ENCODE measurements at regions not wholly inside any gene's neighbourhood (a gene's known extent, or its start where the extent isn't known, plus 50 kb on each side); places are given as distances from the start of the nearest gene placed in this dataset.

- Histone ChIP-seq H3K4me1 (ENCODE audit: control insufficient read depth, insufficient read depth, low read length) (no peaks in the 10 kb centered on the region), H3K27me3 (ENCODE audit: control insufficient read depth, insufficient read depth, low read length) (no peaks in the 10 kb centered on the region), H3K36me3 (ENCODE audit: control insufficient read depth, insufficient read depth, low read length) (no peaks in the 10 kb centered on the region), H3K4me3 (ENCODE audit: low read length) (no peak overlapping the region), H3K27ac (ENCODE audit: low read depth, low read length) (no peak overlapping the region), H3K9ac (ENCODE audit: low read length) (no peak overlapping the region)
Observed at GRCh38 chr10:131679926-131680325, 220.9 kb upstream of the PPP2R2D start.

GRCh38 chr10:131681122-131681521 is 219.7 kb upstream of the PPP2R2D start:
- no peaks in the 10 kb centered on the region for H3K27me3 ChIP-seq (ENCODE audit: control insufficient read depth, insufficient read depth, low read length)
- no peaks in the 10 kb centered on the region for H3K4me1 ChIP-seq (ENCODE audit: control insufficient read depth, insufficient read depth, low read length)
- no peak overlapping the region for H3K27ac ChIP-seq (ENCODE audit: low read depth, low read length)
- no peak overlapping the region for H3K9ac ChIP-seq (ENCODE audit: low read length)
- H3K36me3 ChIP-seq (ENCODE audit: control insufficient read depth, insufficient read depth, low read length) = no peaks in the 10 kb centered on the region
- no peak overlapping the region for H3K4me3 ChIP-seq (ENCODE audit: low read length)

DNA sequence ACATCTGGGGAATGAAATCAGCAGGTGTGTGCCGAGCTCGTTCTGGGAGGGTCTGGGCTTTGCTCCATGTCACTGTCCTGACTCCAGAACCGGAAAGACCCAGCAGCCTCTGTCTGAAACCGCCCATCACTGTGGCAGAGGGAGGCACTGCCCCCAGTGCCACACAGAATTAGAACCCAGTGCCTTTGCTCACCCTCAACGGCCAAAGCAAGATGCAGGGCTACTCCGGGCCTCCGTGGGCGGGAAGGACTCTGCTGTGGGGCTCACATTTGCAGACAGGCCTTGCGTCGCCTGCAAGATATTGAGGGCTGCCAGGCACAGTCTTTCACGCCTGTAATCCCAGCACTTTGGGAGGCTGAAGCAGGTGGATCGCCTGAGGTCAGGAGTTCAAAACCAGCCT is 219.2 kb upstream of the PPP2R2D start:
- H3K27me3 ChIP-seq (ENCODE audit: control insufficient read depth, insufficient read depth, low read length) = no peaks in the 10 kb centered on the region
- no peaks in the 10 kb centered on the region for H3K36me3 ChIP-seq (ENCODE audit: control insufficient read depth, insufficient read depth, low read length)
- no peak overlapping the region for H3K27ac ChIP-seq (ENCODE audit: low read depth, low read length)
- no peak overlapping the region for H3K9ac ChIP-seq (ENCODE audit: low read length)
- no peaks in the 10 kb centered on the region for H3K4me1 ChIP-seq (ENCODE audit: control insufficient read depth, insufficient read depth, low read length)
- no peak overlapping the region for H3K4me3 ChIP-seq (ENCODE audit: low read length)

DNA sequence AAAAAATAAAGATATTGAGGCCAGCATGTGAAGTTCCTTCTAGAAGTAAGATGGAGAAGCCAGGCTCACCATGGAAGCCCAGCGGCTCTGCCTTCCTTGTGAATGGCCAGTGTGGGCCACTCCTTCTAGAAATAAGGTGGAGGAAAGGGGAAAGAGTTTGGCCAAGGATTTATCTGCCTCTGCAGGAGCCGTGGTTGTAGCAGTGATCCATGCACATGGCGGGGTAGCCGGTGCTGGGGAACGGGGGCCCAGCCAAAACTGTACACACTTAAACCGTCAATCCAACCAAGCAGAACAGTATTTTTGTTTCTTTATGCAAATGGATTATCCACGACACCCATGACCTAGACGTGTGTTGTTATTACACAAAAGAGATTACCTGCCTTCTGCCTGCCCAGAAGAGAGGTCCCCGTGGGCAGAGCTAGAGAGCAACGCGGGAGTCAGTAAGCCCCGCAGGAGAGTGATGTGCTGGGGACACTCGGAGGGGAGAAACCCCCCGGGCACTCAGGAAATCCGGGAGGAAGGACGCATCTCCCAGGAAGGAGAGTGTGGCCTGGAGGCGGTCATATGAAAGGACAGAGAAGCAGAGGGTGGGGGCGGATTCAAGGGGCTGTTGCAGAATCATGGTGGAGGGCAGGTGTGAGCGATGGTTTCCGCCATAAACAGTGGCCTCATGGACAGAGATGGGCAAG is 218.4 kb upstream of the PPP2R2D start:
- Histone ChIP-seq H3K27me3 (ENCODE audit: control insufficient read depth, insufficient read depth, low read length) (no peaks in the 10 kb centered on the region), H3K9ac (ENCODE audit: low read length) (no peak overlapping the region), H3K4me3 (ENCODE audit: low read length) (no peak overlapping the region), H3K27ac (ENCODE audit: low read depth, low read length) (no peak overlapping the region), H3K36me3 (ENCODE audit: control insufficient read depth, insufficient read depth, low read length) (no peaks in the 10 kb centered on the region), H3K4me1 (ENCODE audit: control insufficient read depth, insufficient read depth, low read length) (no peaks in the 10 kb centered on the region)

DNA sequence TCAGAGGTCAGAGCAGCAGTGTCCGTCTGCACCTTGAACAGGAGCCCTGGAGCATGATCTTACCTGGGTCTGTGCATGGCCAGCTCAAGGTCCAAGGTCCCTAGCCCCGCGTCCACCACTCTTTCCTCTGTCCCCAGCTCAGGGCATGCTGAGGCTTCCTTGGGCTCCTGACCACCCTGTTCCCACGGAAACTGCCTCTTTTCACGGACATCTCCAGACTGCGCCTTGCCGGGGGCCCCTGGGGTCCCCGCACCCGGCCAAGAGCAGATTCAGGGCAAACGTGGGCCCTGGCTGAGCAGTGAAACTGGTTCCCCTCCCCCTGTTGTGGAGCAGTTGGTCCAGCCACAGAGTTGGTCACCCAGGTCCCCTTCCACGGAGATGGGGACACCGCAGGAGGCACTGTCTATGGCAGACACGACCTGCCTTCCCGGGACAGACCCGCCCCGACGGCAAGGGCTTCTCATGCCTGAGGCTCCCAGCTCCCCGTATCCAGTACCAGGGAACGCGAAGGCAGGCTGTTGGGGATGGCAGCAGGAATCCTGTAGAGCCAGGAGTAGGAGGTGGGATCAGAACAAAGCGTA is 217.4 kb upstream of the PPP2R2D start:
- no peak overlapping the region for H3K27ac ChIP-seq (ENCODE audit: low read depth, low read length)
- H3K4me3 ChIP-seq (ENCODE audit: low read length) = no peak overlapping the region
- no peaks in the 10 kb centered on the region for H3K27me3 ChIP-seq (ENCODE audit: control insufficient read depth, insufficient read depth, low read length)
- H3K4me1 ChIP-seq (ENCODE audit: control insufficient read depth, insufficient read depth, low read length) = no peaks in the 10 kb centered on the region
- no peaks in the 10 kb centered on the region for H3K36me3 ChIP-seq (ENCODE audit: control insufficient read depth, insufficient read depth, low read length)
- H3K9ac ChIP-seq (ENCODE audit: low read length) = no peak overlapping the region

DNA sequence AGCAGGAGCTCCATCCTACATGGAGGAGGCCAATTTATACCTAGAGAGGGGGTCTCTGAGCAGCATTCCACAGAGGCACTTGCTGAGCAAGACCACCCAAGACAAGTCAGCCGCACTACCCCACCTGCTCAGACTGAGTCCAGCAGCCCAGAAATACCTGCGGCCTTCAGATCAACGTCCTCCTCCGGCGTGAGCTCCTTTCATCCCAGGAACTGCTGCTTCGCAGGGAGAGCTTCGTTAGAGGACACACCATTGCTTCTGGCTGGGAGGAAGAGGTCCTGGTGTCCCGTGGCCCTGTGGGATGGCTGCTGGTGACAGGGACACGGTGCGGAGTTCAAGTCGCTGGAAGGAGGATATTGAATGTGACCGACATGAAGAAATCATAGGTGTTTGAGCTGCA is 216.9 kb upstream of the PPP2R2D start:
- H3K36me3 ChIP-seq (ENCODE audit: control insufficient read depth, insufficient read depth, low read length) = no peaks in the 10 kb centered on the region
- H3K4me1 ChIP-seq (ENCODE audit: control insufficient read depth, insufficient read depth, low read length) = no peaks in the 10 kb centered on the region
- no peak overlapping the region for H3K27ac ChIP-seq (ENCODE audit: low read depth, low read length)
- no peak overlapping the region for H3K9ac ChIP-seq (ENCODE audit: low read length)
- no peak overlapping the region for H3K4me3 ChIP-seq (ENCODE audit: low read length)
- no peaks in the 10 kb centered on the region for H3K27me3 ChIP-seq (ENCODE audit: control insufficient read depth, insufficient read depth, low read length)

DNA sequence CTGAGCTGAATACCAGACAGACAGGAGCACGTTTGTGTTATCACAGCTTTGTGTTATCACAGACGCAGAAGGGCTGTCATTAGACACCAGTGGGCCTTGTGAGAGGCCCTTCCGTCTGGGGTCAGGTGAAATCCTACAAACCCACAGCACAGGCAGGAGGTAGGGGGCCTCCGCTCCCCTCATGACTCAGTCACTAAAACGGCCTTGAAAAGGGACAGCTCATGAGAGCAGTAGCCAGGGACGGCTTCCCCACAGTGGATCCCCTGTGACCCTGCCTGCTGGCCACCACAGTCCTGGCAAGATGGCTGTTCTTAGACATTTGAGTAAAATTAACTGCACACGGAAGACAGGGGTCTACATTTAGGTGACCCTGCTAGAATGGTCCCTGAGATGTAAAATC is 215.8 kb upstream of the PPP2R2D start:
- no peaks in the 10 kb centered on the region for H3K27me3 ChIP-seq (ENCODE audit: control insufficient read depth, insufficient read depth, low read length)
- no peak overlapping the region for H3K4me3 ChIP-seq (ENCODE audit: low read length)
- H3K4me1 ChIP-seq (ENCODE audit: control insufficient read depth, insufficient read depth, low read length) = no peaks in the 10 kb centered on the region
- H3K9ac ChIP-seq (ENCODE audit: low read length) = no peak overlapping the region
- no peak overlapping the region for H3K27ac ChIP-seq (ENCODE audit: low read depth, low read length)
- H3K36me3 ChIP-seq (ENCODE audit: control insufficient read depth, insufficient read depth, low read length) = no peaks in the 10 kb centered on the region

GRCh38 chr10:131685576-131685975 is 215.2 kb upstream of the PPP2R2D start:
- no peaks in the 10 kb centered on the region for H3K4me1 ChIP-seq (ENCODE audit: control insufficient read depth, insufficient read depth, low read length)
- H3K27me3 ChIP-seq (ENCODE audit: control insufficient read depth, insufficient read depth, low read length) = no peaks in the 10 kb centered on the region
- no peak overlapping the region for H3K9ac ChIP-seq (ENCODE audit: low read length)
- no peaks in the 10 kb centered on the region for H3K36me3 ChIP-seq (ENCODE audit: control insufficient read depth, insufficient read depth, low read length)
- no peak overlapping the region for H3K4me3 ChIP-seq (ENCODE audit: low read length)
- H3K27ac ChIP-seq (ENCODE audit: low read depth, low read length) = no peak overlapping the region

DNA sequence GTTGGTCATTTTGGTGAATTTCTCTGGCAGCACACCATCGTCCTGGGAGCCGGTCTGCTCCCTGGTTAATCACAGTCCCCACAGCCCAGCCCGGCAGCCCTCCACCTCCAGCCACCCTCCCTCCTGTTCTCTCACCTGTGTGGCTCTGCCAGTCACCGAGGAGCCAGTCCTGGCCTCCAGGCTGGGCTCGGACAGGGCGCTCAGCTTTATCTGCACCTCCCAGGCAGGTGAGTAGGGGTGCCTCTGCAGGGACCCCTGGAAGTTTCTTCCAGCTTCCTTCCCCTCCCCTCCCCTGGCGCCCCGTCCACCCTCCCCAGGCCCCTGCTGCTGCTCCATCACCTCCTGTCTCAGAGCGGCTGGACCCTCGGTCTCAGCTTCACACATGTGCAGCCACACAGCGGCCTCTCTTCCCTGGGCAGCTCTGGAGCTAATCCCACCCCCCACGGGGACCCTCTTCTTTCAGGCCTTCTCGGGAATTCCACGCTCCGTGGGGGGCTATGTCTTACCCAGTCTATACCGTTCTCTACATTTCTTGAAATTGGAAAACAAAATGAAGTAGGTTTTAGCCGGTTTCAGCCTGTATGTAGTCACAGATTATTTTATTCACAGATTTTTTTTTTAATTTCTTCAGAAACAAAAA is 213.9 kb upstream of the PPP2R2D start:
- Histone ChIP-seq H3K4me3 (ENCODE audit: low read length) (no peak overlapping the region), H3K36me3 (ENCODE audit: control insufficient read depth, insufficient read depth, low read length) (no peaks in the 10 kb centered on the region), H3K9ac (ENCODE audit: low read length) (no peak overlapping the region), H3K27me3 (ENCODE audit: control insufficient read depth, insufficient read depth, low read length) (no peaks in the 10 kb centered on the region), H3K4me1 (ENCODE audit: control insufficient read depth, insufficient read depth, low read length) (no peaks in the 10 kb centered on the region), H3K27ac (ENCODE audit: low read depth, low read length) (no peak overlapping the region)

DNA sequence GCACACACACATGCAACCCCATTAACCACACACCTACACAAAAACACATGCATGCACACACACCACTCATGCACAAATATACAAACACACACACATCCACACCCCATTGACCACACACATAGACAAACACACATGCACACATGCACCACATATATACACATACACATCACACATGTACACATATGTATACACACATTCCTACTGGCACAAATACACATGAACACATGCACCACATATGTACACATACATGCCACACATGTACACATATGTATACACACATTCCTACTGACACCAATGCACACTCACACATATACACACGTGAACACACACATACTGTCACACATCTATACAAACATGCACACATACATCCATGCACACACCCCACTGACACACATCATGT is 212.5 kb upstream of the PPP2R2D start:
- no peak overlapping the region for H3K4me3 ChIP-seq (ENCODE audit: low read length)
- no peaks in the 10 kb centered on the region for H3K27me3 ChIP-seq (ENCODE audit: control insufficient read depth, insufficient read depth, low read length)
- H3K9ac ChIP-seq (ENCODE audit: low read length) = no peak overlapping the region
- H3K4me1 ChIP-seq (ENCODE audit: control insufficient read depth, insufficient read depth, low read length) = no peaks in the 10 kb centered on the region
- H3K27ac ChIP-seq (ENCODE audit: low read depth, low read length) = no peak overlapping the region
- H3K36me3 ChIP-seq (ENCODE audit: control insufficient read depth, insufficient read depth, low read length) = no peaks in the 10 kb centered on the region

DNA sequence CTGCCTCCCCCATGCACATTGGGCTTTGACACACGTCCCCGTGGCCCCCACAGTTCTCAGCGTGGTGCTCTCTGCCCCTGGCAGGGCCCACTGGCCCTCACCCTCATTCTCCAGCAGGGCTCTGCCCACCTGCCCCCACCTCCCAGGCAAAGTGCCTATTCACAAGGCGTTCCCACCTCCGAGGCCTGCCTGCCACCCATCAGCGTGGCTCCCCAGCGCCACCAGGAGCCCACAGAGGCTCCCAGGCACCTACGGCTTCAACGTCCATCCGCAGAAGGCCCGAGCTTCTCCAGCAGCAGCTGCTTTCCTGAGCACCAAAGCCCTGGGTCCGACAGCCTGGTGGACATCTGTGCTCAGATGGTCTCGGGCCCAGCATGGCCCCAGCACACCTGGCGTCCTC is 211.8 kb upstream of the PPP2R2D start:
- H3K36me3 ChIP-seq (ENCODE audit: control insufficient read depth, insufficient read depth, low read length) = no peaks in the 10 kb centered on the region
- H3K9ac ChIP-seq (ENCODE audit: low read length) = no peak overlapping the region
- H3K4me1 ChIP-seq (ENCODE audit: control insufficient read depth, insufficient read depth, low read length) = no peaks in the 10 kb centered on the region
- no peak overlapping the region for H3K4me3 ChIP-seq (ENCODE audit: low read length)
- H3K27me3 ChIP-seq (ENCODE audit: control insufficient read depth, insufficient read depth, low read length) = no peaks in the 10 kb centered on the region
- no peak overlapping the region for H3K27ac ChIP-seq (ENCODE audit: low read depth, low read length)

DNA sequence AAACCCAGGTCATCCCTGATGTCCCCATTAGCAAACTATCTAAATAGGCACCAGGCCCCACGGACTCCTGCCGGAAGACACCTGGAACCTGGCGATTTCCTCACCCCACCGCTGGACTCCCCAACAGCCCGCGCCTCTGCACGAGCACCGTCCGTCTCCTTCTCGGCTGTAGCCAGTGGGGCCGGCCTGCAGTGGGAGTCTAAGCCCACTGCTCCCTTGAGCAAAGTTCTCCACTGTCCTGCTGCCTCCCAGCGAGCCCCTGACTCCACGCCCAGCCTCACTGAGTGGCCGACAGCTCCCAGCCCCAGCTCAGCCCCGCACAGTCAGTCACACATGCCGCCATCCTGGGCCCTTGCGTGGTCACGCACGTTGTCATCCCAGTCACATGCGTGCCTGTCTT is 211.3 kb upstream of the PPP2R2D start:
- no peaks in the 10 kb centered on the region for H3K27me3 ChIP-seq (ENCODE audit: control insufficient read depth, insufficient read depth, low read length)
- H3K27ac ChIP-seq (ENCODE audit: low read depth, low read length) = no peak overlapping the region

More for the DNA sequence above, 211.3 kb upstream of the PPP2R2D start:
- no peak overlapping the region for H3K9ac ChIP-seq (ENCODE audit: low read length)
- H3K4me1 ChIP-seq (ENCODE audit: control insufficient read depth, insufficient read depth, low read length) = no peaks in the 10 kb centered on the region
- no peaks in the 10 kb centered on the region for H3K36me3 ChIP-seq (ENCODE audit: control insufficient read depth, insufficient read depth, low read length)
- H3K4me3 ChIP-seq (ENCODE audit: low read length) = no peak overlapping the region

All from rectal smooth muscle tissue (tissue), 1 donor.